HL-60/S4 treated with retinoic acid at 250 ng/mL for 4 days and 3 days (cell line): ENCODE measurements at regions not wholly inside any gene's neighbourhood (a gene's known extent, or its start where the extent isn't known, plus 50 kb on each side); places are given as distances from the start of the nearest gene placed in this dataset.

Experiments used
- in situ Hi-C: fragments of 300-500 bp; cut with MboI; formaldehyde crosslinking; loops from 2 replicates; pipeline ENCODE4 v1.7.0; 2022; ENCODE audit warnings: low sequenced_read_pairs

GRCh38 chr5:2196989-2197619 is 314.4 kb upstream of the IRX4 start:
- in situ Hi-C loops = no loop called here

DNA sequence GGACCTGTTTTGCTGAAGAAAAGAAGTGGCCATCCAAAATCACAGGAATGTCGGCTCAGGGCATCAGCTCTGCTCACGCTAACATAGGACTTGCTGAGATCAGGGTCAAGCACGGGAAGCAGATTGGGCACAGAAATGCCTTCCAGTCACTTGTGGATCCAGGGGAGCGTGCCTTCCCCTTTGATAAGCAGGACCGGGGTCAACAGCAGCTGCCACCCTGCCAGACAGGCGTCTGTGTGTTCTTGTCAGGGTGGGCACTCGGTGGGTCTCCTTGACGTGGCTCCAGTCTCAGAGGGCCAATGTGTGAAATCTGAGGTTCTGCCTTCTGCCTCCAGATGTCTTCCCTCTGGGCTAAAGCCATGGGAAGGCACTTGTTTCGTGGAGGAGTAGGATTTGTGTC is 313.7 kb upstream of the IRX4 start:
- in situ Hi-C loops = no loop called here

GRCh38 chr5:2194949-2195348 is 312.2 kb upstream of the IRX4 start:
- in situ Hi-C loops = no loop called here

GRCh38 chr5:2194236-2194555 is 311.5 kb upstream of the IRX4 start:
- in situ Hi-C loops = no loop called here

- in situ Hi-C loops = no loop called here
These were observed 311.0 kb upstream of the IRX4 start for GRCh38 chr5:2193542-2194235.

DNA sequence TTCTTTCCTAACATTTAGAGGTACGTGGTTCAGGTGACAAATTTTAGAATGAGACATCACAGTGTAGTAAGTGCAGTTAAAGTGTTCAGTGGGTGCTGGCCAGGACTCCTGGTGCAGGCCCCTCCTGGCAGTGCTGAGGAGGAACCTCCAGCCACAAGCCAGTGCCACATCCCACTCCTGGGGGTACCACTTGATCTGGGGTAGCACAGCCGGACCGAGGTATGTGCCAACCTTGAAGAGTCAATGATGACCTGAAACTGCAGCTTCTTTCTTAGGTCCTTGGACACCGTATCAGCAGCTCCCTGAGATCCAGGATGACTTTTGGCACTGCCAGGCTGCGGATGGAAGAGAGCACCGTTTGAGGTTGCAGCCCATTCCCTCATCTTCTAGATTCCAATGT is 310.4 kb upstream of the IRX4 start:
- in situ Hi-C loops = no loop called here

DNA sequence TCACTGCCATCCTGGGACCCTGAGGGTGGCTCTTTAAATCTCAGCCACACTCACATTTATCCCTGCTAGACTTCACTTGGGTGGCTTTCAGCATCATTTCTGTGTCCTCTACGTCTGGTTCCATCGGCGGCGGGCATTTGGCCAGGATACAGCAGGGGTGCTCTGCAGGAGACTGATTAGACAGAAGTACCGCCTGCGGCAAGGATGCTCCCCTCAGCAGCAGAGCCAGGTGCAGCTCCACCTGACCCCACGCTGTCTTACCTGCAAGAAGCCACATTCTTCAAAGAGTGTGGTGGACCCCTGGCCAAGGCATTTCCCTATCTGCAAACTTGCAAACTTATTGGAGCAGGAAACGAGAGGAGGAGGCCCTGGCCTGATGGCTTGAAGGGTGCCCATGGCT is 309.8 kb upstream of the IRX4 start:
- in situ Hi-C loops = no loop called here

DNA sequence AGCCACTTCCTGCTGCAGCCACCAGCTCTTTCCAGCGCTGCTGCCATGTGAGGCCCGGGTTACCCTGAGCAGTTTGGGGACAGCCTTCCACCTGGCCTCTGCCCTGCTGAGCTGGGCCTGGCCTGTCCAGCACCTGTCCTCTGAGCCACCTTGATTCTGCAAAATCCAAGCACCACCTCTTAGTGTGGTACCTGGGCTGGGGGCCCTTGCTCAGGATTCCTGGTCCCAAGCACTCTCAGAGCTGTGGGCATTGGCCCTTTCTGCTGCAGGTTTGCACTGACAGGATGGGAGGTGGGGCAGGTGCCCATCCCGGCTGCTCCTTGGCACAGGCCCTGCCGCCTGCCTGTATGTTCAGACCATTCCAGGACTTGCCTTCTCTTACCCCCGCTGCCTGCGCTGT is 309.2 kb upstream of the IRX4 start:
- in situ Hi-C loops = no loop called here

GRCh38 chr5:2190549-2190948 is 307.8 kb upstream of the IRX4 start:
- in situ Hi-C loops = no loop called here

- in situ Hi-C loops = no loop called here
These were observed 305.9 kb upstream of the IRX4 start for GRCh38 chr5:2188661-2189060.

- in situ Hi-C loops = no loop called here
These were observed 305.4 kb upstream of the IRX4 start for GRCh38 chr5:2188137-2188536.

DNA sequence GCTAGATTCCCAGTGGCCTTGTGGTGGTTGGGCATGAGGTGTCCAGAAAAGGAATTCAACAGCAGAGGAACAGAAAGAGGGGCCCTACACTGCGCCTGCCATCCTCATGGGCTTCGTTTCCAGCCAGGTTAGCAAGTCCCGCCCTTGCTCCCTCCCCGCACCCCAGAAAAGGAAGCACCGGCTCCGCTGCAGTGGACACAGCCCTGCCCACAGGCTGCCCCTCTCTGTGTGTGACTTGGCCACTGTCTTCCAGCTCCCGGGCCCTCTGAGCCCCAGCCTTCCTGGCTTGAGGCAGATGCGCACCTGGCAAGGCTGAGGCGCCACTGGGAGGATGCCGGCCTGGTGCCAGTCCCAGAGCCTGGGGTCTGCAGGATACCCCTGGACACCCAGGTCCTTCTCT is 305.0 kb upstream of the IRX4 start:
- in situ Hi-C loops = no loop called here

DNA sequence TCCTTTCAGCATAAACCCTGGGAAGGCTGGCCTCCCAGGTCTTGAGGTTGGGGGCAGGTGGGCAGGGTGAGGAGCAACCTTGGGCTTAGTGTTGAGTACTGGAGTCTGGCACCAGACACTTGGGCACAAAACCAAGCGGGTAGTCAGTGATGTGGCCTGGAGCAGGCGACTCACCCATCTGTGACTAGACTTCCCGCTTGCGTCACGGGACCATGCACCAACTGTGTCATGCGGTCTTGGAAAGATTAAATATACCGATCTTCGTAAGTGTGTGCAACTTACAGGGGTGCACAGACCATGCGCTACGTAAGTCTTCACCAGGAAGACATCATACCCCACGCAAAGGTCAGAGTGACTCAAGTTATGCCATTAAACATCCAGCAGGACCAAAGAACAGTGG is 304.4 kb upstream of the IRX4 start:
- in situ Hi-C loops = no loop called here

DNA sequence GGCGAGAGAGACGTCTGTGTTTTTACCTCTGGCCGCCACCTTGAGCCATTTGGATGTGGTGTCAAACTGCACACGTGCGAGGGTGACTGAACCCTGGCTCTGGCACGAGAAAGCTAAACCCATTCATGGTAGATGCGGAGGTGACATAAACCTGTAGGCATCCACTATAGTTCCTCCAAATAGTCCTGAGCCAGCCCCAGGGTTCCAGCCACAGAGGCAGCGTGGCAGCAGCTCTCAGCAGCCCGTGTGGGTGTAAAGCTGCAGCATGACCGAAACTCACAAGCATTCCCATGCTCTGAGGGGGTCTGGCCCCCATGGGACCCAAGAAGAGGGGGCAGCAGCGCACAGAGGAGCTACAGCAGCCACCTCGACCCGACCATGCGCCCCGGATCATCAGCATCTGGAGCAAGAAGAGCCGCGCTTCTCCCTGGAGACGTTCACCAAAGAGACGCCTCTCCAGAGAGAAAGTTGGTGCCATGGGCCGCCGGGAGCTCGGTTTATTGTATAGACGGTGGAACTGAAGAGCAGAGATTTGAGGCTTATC is 303.8 kb upstream of the IRX4 start:
- in situ Hi-C loops = no loop called here

DNA sequence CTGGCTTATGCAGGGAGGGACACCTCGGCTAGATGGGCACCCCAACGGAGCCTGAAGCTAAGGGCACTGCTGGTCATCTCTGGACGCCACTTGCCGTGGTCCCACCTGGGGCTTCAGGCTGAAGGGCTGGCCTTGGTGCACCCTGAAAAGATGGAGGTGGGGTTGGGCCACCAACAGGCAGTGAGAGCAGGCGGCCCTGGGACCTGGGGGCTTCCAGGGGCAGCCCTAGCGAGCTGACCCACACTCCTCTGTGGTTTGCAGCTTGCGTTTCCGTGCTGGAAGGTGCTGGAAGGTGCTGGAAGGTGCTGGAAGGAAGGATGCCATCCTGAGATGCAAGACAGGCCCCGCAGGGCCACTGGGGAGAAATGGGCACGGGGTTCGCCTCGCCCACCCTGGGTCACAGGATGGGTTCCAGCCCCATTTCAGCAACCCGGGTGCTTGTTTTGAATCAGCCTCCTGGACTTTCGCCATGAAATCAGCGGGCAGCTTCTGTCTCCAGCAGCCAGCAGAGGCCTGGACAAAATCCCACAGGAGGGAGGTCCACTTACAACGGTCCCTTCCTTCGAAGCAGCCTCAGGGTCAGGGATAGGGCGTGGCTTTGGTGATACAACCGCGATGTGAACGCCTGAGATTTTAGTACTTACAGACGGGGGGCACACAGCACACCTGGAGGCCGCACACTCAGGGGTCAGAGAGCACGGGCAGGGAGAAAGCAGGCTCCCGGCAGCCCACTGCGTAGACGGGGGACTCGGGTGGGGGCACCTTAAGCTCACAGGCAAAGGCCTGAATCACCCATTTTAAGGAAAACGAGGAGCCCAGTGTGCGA is 303.1 kb upstream of the IRX4 start:
- in situ Hi-C loops = no loop called here

DNA sequence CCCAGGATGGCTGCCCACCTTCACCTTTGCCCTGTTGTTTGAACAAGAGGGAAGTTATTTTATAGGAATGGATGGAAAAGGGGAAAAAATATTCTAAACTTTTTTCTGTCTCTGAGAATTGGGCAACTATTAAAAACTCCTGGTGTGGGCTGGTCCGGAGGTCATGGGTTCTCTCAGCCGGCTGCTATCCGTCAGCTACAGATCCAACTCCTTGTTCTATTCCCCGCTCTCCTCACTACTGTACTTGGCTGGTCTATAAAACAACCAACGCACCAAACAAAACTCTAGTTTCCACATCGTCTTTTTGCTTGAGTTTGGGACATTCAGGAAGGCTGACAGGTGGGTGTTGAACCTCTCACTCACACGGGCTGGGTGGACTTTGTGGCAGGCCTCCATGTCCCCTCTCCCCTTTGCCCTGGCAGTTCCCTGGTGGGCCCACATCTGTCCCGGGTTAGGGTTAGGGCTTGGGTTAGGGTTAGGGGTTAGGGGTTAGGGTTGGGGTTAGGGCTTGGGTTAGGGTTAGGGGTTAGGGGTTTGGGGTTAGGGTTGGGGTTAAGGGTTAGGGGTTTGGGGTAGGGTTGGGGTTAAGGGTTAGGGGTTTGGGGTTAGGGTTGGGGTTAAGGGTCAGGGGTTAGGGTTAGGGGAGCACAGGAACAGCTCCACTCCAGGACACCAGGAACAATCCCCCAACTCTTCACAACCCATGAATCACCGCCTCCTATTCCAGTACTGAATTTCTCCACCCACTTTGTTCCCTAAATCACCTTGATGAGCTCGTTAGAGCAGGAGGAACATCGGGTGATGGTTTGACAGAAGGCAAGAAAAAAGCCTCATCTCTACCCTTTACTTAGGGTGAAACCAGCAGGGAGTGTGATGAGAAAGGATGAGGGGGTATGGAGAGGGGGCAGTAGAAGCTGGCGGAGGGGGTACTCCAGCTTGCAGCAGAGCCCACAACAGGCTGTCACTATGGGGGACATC is 302.1 kb upstream of the IRX4 start:
- in situ Hi-C loops = no loop called here

GRCh38 chr5:2184026-2184366 is 301.3 kb upstream of the IRX4 start:
- in situ Hi-C loops = no loop called here

GRCh38 chr5:2183154-2184025 is 300.7 kb upstream of the IRX4 start:
- in situ Hi-C loops = no loop called here

GRCh38 chr5:2182020-2182419 is 299.3 kb upstream of the IRX4 start:
- in situ Hi-C loops = no loop called here

DNA sequence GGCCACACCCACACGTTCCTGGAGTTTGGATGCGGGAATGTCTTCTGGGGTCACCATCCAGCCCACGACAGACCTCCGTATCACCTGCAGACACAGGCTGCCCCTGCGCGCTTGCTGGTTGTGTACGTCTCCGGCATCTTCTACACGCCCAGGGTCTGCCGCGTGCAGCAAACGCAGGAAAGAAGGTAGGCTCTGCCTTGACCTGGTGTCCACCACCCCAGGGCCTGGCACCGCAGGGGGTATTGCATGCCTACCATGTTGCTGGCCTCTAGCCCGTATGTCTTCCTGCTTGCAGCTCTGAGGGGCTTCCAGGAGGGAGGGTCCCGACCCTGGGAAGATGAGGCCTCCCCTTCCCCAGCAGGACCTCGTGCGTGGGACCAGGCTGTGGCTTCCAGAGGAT is 298.8 kb upstream of the IRX4 start:
- in situ Hi-C loops = no loop called here
